ENCODE measurements at regions not wholly inside any gene's neighbourhood (a gene's known extent, or its start where the extent isn't known, plus 50 kb on each side); places are given as distances from the start of the nearest gene placed in this dataset.

DNA sequence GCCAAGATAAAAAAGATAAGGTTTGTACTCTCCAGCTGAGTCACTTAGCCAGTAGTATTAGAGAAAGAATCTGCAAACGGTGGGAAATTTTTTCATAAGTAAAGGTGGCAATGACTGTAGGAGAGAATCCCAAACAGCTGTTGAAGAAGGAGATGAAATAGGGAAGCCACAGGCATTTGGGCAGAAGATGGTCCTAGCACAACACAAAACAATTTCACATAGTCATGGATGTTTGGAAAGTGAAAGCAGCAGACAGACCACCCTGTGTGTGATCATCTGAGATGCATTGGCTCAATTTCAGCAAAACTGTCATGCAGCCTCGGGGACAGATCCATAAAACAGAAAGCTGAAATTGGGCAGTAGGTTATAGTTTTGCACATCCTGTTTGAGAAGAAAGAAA is 2832.4 kb downstream of the PCDH9 start:
- Histone ChIP-seq H3K9me3 (ENCODE audit: control insufficient read depth, insufficient read depth, low read length) (no peaks in the 10 kb centered on the region), H4K8ac (ENCODE audit: low read depth in 2 of 2, low read length in 2 of 2) (no peak overlapping the region), H3K14ac (replicated peaks; ENCODE audit: low read depth, low read length) (no peak overlapping the region), H2AK9ac (replicated peaks; ENCODE audit: low read depth, low read length, poor library complexity) (no peak overlapping the region), H4K91ac (ENCODE audit: insufficient read depth, low read depth, low read length) (no peak overlapping the region), H3K56ac (ENCODE audit: extremely low read depth, insufficient read depth, low read length) (no peak overlapping the region), H3K4me2 (ENCODE audit: low read depth, low read length) (no peak overlapping the region), H3K36me3 (ENCODE audit: control insufficient read depth, insufficient read depth, low read length) (no peaks in the 10 kb centered on the region), H4K20me1 (ENCODE audit: insufficient read depth, low read length) (no peaks in the 10 kb centered on the region), H3K4me1 (ENCODE audit: control insufficient read depth, insufficient read depth, low read length) (no peaks in the 10 kb centered on the region), H3K4me3 (ENCODE audit: insufficient read depth, low read depth, low read length) (no peak overlapping the region), H3K23ac (ENCODE audit: low read depth, low read length) (no peak overlapping the region), H2BK15ac (ENCODE audit: low read depth, low read length) (no peak overlapping the region), H2BK120ac (ENCODE audit: low read depth, low read length) (no peak overlapping the region), H2BK20ac (ENCODE audit: low read depth, low read length) (no peak overlapping the region), H3K4ac (ENCODE audit: low read depth, low read length) (no peak overlapping the region), H3K9ac (ENCODE audit: low read depth, low read length) (no peak overlapping the region), H3K9me1 (ENCODE audit: insufficient read depth, low read length) (no peaks in the 10 kb centered on the region), H3K27me3 (ENCODE audit: control insufficient read depth, insufficient read depth, low read length) (no peaks in the 10 kb centered on the region), H4K5ac (ENCODE audit: low read depth, low read length) (no peak overlapping the region), H3K79me1 (ENCODE audit: low read depth in 1 of 2, low read length in 2 of 2) (no peaks in the 10 kb centered on the region), H2BK5ac (ENCODE audit: low read depth, low read length, poor library complexity, severe bottlenecking) (no peak overlapping the region), H3K27ac (ENCODE audit: insufficient read depth, low read length) (no peak overlapping the region), H2AK5ac (ENCODE audit: low read depth, low read length) (no peak overlapping the region), H3K18ac (ENCODE audit: low read depth, low read length) (no peak overlapping the region), H2AFZ (replicated peaks; ENCODE audit: low read length, poor library complexity) (peak overlapping the region; percentile 54)
- intact Hi-C loops (cut with micrococcal nuclease) (no loop called here), dilution Hi-C loops (cut with HindIII; ENCODE audit: low sequenced_read_pairs, unreplicated experiment) (no loop called here), in situ Hi-C loops (cut with MboI; ENCODE audit: low sequenced_read_pairs) (no loop called here)
- DNase-seq (peak; percentile 2), ATAC-seq (ENCODE audit: low read depth) (no peak)
- BruUV-seq (replicated peaks): no TSS peak
- TF ChIP-seq MXI1 (IDR thresholded peaks at IDR 0.05; ENCODE audit: borderline replicate concordance, low read depth, low read length) (no peak), SMC3 (IDR thresholded peaks at IDR 0.05; ENCODE audit: low read depth, low read length) (no peak), FOS (IDR thresholded peaks at IDR 0.05; ENCODE audit: low read depth, low read length) (no peak), RAD21 (IDR thresholded peaks at IDR 0.05; ENCODE audit: low read length) (no peak), MAZ (IDR thresholded peaks at IDR 0.05; ENCODE audit: borderline replicate concordance, low read depth, low read length) (no peak), BHLHE40 (IDR thresholded peaks at IDR 0.05; ENCODE audit: low read depth, low read length) (no peak), RFX5 (IDR thresholded peaks at IDR 0.05; ENCODE audit: low read depth, low read length) (no peak), CHD1 (IDR thresholded peaks at IDR 0.05; ENCODE audit: low read depth, low read length) (no peak), POLR2A (IDR thresholded peaks at IDR 0.05; ENCODE audit: low read depth, low read length) (no peak), CEBPB (IDR thresholded peaks at IDR 0.05; ENCODE audit: low read depth, low read length) (no peak), NFE2L2 (IDR thresholded peaks at IDR 0.05; ENCODE audit: low read depth, low read length) (no peak), MAFK (IDR thresholded peaks at IDR 0.05; ENCODE audit: low read depth, low read length) (no peak), RCOR1 (IDR thresholded peaks at IDR 0.05; ENCODE audit: insufficient replicate concordance, low read length) (no peak)
- TF ChIP-seq, protein P1, sequence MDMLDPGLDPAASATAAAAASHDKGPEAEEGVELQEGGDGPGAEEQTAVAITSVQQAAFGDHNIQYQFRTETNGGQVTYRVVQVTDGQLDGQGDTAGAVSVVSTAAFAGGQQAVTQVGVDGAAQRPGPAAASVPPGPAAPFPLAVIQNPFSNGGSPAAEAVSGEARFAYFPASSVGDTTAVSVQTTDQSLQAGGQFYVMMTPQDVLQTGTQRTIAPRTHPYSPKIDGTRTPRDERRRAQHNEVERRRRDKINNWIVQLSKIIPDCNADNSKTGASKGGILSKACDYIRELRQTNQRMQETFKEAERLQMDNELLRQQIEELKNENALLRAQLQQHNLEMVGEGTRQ (IDR thresholded peaks at IDR 0.05; ENCODE audit: low read depth, low read length): no peak
- TF ChIP-seq, protein P2, sequence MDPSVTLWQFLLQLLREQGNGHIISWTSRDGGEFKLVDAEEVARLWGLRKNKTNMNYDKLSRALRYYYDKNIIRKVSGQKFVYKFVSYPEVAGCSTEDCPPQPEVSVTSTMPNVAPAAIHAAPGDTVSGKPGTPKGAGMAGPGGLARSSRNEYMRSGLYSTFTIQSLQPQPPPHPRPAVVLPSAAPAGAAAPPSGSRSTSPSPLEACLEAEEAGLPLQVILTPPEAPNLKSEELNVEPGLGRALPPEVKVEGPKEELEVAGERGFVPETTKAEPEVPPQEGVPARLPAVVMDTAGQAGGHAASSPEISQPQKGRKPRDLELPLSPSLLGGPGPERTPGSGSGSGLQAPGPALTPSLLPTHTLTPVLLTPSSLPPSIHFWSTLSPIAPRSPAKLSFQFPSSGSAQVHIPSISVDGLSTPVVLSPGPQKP (IDR thresholded peaks at IDR 0.05; ENCODE audit: borderline replicate concordance, low read depth, low read length): no peak
- TF ChIP-seq, protein P3, sequence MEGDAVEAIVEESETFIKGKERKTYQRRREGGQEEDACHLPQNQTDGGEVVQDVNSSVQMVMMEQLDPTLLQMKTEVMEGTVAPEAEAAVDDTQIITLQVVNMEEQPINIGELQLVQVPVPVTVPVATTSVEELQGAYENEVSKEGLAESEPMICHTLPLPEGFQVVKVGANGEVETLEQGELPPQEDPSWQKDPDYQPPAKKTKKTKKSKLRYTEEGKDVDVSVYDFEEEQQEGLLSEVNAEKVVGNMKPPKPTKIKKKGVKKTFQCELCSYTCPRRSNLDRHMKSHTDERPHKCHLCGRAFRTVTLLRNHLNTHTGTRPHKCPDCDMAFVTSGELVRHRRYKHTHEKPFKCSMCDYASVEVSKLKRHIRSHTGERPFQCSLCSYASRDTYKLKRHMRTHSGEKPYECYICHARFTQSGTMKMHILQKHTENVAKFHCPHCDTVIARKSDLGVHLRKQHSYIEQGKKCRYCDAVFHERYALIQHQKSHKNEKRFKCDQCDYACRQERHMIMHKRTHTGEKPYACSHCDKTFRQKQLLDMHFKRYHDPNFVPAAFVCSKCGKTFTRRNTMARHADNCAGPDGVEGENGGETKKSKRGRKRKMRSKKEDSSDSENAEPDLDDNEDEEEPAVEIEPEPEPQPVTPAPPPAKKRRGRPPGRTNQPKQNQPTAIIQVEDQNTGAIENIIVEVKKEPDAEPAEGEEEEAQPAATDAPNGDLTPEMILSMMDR (conservative IDR thresholded peaks at IDR 0.05; ENCODE audit: low read depth, low read length): no peak
- CTCF ChIA-PET: no interaction called here
- WGBS, 2 experiments (ENCODE audit: extremely low coverage in 2 of 2, insufficient read length in 1 of 2): no CpG with 5 or more reads among the region's 2 CpGs
- POLR2A ChIA-PET (ENCODE audit: unreplicated experiment): no interaction called here
